ENCODE measurements at regions not wholly inside any gene's neighbourhood (a gene's known extent, or its start where the extent isn't known, plus 50 kb on each side); places are given as distances from the start of the nearest gene placed in this dataset.

DNA sequence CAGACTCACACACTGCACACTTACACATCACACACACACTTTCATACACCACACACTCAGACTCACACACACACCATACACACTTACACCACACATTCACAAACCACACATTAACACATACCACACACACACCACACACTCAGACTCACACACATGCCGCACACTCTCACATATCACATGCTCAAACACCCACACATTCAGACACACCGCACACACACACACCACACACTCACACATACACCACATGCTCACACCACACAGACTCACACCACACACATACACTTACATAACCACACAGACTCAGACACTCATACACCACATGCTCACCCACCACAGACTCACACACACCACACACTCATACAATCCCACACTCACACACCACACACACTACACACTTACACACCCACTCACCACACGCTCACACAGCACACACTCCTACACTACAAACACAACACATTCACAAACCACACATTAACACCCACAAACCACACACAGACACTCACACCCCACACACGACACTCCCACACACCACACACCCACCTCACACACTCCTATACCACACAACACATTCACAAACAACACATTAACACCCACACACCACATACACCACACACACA is 125.4 kb downstream of the EVX1 start:
- intact Hi-C loops (cut with micrococcal nuclease) = no loop called here
- no peak overlapping the region for H3K4me3 ChIP-seq (replicated peaks in 1 of 3; ENCODE audit: insufficient read depth in 1 of 3, low read depth in 1 of 3, low read length in 3 of 3)
- no peak overlapping the region for H3K27ac ChIP-seq (ENCODE audit: insufficient read depth, low read depth, low read length)
- CTCF ChIA-PET = no interaction called here
- no peaks in the 10 kb centered on the region for H3K9me1 ChIP-seq (replicated peaks; ENCODE audit: control insufficient read depth, extremely low read depth, insufficient read depth, low read length)
- H3K9me3 ChIP-seq (replicated peaks; ENCODE audit: control insufficient read depth, insufficient read depth, low read length) = no peaks in the 10 kb centered on the region
- dilution Hi-C loops (cut with MboI; ENCODE audit: extremely low pct_ligation_motif_present, low sequenced_read_pairs) = no loop called here
- no peak overlapping the region for H2AFZ ChIP-seq (ENCODE audit: low read depth, low read length)
- H4K20me1 ChIP-seq (replicated peaks; ENCODE audit: control insufficient read depth, extremely low read depth, insufficient read depth, low read length) = no peaks in the 10 kb centered on the region
- no peaks in the 10 kb centered on the region for H3K36me3 ChIP-seq (ENCODE audit: control insufficient read depth in 2 of 2, extremely low read depth in 1 of 2, insufficient read depth in 2 of 2, low read length in 2 of 2)
- no peaks in the 10 kb centered on the region for H3K79me2 ChIP-seq (ENCODE audit: control insufficient read depth, insufficient read depth, low read length)
- TF ChIP-seq JUN (IDR thresholded peaks at IDR 0.05; ENCODE audit: borderline replicate concordance, insufficient read depth, insufficient read length, low read depth) (no peak), EZH2 (IDR thresholded peaks at IDR 0.05; ENCODE audit: borderline replicate concordance, low read depth, low read length, severe bottlenecking) (no peak)
- TF ChIP-seq, protein P1, sequence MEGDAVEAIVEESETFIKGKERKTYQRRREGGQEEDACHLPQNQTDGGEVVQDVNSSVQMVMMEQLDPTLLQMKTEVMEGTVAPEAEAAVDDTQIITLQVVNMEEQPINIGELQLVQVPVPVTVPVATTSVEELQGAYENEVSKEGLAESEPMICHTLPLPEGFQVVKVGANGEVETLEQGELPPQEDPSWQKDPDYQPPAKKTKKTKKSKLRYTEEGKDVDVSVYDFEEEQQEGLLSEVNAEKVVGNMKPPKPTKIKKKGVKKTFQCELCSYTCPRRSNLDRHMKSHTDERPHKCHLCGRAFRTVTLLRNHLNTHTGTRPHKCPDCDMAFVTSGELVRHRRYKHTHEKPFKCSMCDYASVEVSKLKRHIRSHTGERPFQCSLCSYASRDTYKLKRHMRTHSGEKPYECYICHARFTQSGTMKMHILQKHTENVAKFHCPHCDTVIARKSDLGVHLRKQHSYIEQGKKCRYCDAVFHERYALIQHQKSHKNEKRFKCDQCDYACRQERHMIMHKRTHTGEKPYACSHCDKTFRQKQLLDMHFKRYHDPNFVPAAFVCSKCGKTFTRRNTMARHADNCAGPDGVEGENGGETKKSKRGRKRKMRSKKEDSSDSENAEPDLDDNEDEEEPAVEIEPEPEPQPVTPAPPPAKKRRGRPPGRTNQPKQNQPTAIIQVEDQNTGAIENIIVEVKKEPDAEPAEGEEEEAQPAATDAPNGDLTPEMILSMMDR (IDR thresholded peaks at IDR 0.05; ENCODE audit: extremely low read depth in 1 of 2, insufficient read depth in 1 of 2, low read depth in 1 of 2, low read length in 2 of 2) = no peak
- no peaks in the 10 kb centered on the region for H3K4me1 ChIP-seq (ENCODE audit: control insufficient read depth, extremely low read depth, insufficient read depth, low read length)
- no peaks in the 10 kb centered on the region for H3K27me3 ChIP-seq (ENCODE audit: control insufficient read depth in 2 of 2, insufficient read depth in 2 of 2, low read length in 2 of 2)
- no peak overlapping the region for H3K4me2 ChIP-seq (ENCODE audit: insufficient read depth, low read length)
- no peak overlapping the region for H3K9ac ChIP-seq (replicated peaks; ENCODE audit: extremely low read depth, insufficient read depth, low read length)
- BruUV-seq (replicated peaks) = no TSS peak
- FAIRE-seq (no peak), DNase-seq (ENCODE audit: low read depth, low spot score) (no peak)
- POLR2A ChIA-PET = no interaction called here
